CD14-positive monocyte (primary cell): ENCODE measurements at regions not wholly inside any gene's neighbourhood (a gene's known extent, or its start where the extent isn't known, plus 50 kb on each side); places are given as distances from the start of the nearest gene placed in this dataset.

ENCODE experiments used
- DNase-seq, 3 donors: peaks; one replicate each; pipeline ENCODE4 v3.0.0-alpha.2; 2011 to 2022
- H2AFZ ChIP-seq: 2 replicates; pipeline ENCODE4 v1.6.0; 2012; ENCODE audit warnings: mild to moderate bottlenecking, low read depth, low read length, inconsistent platforms; ENCODE audit not compliant: insufficient read depth, poor library complexity, severe bottlenecking
- H3K27ac ChIP-seq, 2 donors: 1 replicate in 1 of 2; 2 replicates in 1 of 2; pipeline ENCODE4 v1.5.1; 2012 to 2013; ENCODE audit warnings: low read length in 2 of 2, control low read depth in 1 of 2, inconsistent platforms in 1 of 2, low read depth in 1 of 2, mild to moderate bottlenecking in 1 of 2
- H3K27me3 ChIP-seq, 2 donors: one replicate each; pipeline versions ENCODE4 v1.6.0 to v1.6.1; 2011 to 2013; ENCODE audit warnings: low read length in 2 of 2; ENCODE audit not compliant: control insufficient read depth in 2 of 2, insufficient read depth in 2 of 2
- H3K36me3 ChIP-seq, 2 donors: replicated peaks in 1 of 2; 1 replicate in 1 of 2; 2 replicates in 1 of 2; pipeline versions ENCODE4 v1.5.1 to v1.6.1; 2012 to 2013; ENCODE audit warnings: low read length in 2 of 2, control low read depth in 1 of 2, inconsistent platforms in 1 of 2, mild to moderate bottlenecking in 1 of 2; ENCODE audit not compliant: insufficient read depth in 2 of 2, control insufficient read depth in 1 of 2
- H3K4me1 ChIP-seq, 2 donors: 1 replicate in 1 of 2; 2 replicates in 1 of 2; pipeline versions ENCODE4 v1.5.1 to v1.6.1; 2012 to 2013; ENCODE audit warnings: low read length in 2 of 2, control low read depth in 1 of 2, inconsistent platforms in 1 of 2, mild to moderate bottlenecking in 1 of 2, moderate library complexity in 1 of 2; ENCODE audit not compliant: insufficient read depth in 2 of 2, control insufficient read depth in 1 of 2
- H3K4me2 ChIP-seq: replicated peaks from 2 replicates; pipeline ENCODE3; 2012; ENCODE audit warnings: low read length, moderate library complexity, mild to moderate bottlenecking; ENCODE audit not compliant: poor library complexity, severe bottlenecking; ENCODE audit errors: extremely low read depth
- H3K4me3 ChIP-seq, 3 experiments: fragments of 200-600 bp in 1 of 3; sonication (generic) in 1 of 3; replicated peaks in 1 of 3; 1 replicate in 2 of 3; 2 replicates in 1 of 3; pipeline ENCODE4 v1.5.1; 2011 to 2013; ENCODE audit warnings: low read length in 3 of 3, mild to moderate bottlenecking in 3 of 3, control low read depth in 2 of 3, low read depth in 2 of 3, inconsistent platforms in 1 of 3, moderate library complexity in 1 of 3
- H3K79me2 ChIP-seq: 2 replicates; pipeline ENCODE4 v1.6.0; 2012; ENCODE audit warnings: mild to moderate bottlenecking, control low read depth, inconsistent platforms, low read length, moderate library complexity; ENCODE audit not compliant: insufficient read depth
- H3K9ac ChIP-seq: 2 replicates; pipeline ENCODE4 v1.6.0; 2017; ENCODE audit warnings: low read length, mild to moderate bottlenecking; ENCODE audit not compliant: insufficient read depth, poor library complexity, severe bottlenecking
- H3K9me3 ChIP-seq, 2 donors: replicated peaks in 1 of 2; 1 replicate in 1 of 2; 2 replicates in 1 of 2; pipeline versions ENCODE4 v1.5.1 to v1.6.1; 2012 to 2013; ENCODE audit warnings: low read length in 2 of 2, control low read depth in 1 of 2; ENCODE audit not compliant: control insufficient read depth in 1 of 2, insufficient read depth in 1 of 2
- H4K20me1 ChIP-seq: 2 replicates; pipeline ENCODE4 v1.6.0; 2012; ENCODE audit warnings: mild to moderate bottlenecking, low read length, control low read depth, moderate library complexity; ENCODE audit not compliant: insufficient read depth
- H3K27ac Mint-ChIP-seq, 7 donors: one replicate each; pipeline ENCODE4 v1.8.0; 2020; ENCODE audit warnings: mild to moderate bottlenecking in 7 of 7, mixed read lengths in 7 of 7, moderate library complexity in 6 of 7, inconsistent platforms in 2 of 7
- H3K27me3 Mint-ChIP-seq, 3 donors: one replicate each; pipeline ENCODE4 v1.8.0; 2021 to 2022; ENCODE audit warnings: low read depth in 3 of 3, mild to moderate bottlenecking in 3 of 3, mixed read lengths in 3 of 3, moderate library complexity in 3 of 3, inconsistent platforms in 1 of 3
- H3K36me3 Mint-ChIP-seq, 2 donors: one replicate each; pipeline ENCODE4 v1.8.0; 2020; ENCODE audit warnings: mixed read lengths in 2 of 2, inconsistent platforms in 1 of 2, mild to moderate bottlenecking in 1 of 2
- H3K4me1 Mint-ChIP-seq: one replicate; pipeline ENCODE4 v1.8.0; 2020; ENCODE audit warnings: mild to moderate bottlenecking, mixed read lengths
- H3K4me3 Mint-ChIP-seq, 2 donors: one replicate each; pipeline ENCODE4 v1.8.0; 2020; ENCODE audit warnings: mild to moderate bottlenecking in 2 of 2, mixed read lengths in 2 of 2, moderate library complexity in 1 of 2
- H3K9me3 Mint-ChIP-seq, 7 donors: one replicate each; pipeline ENCODE4 v1.8.0; 2020 to 2022; ENCODE audit warnings: mixed read lengths in 7 of 7, mild to moderate bottlenecking in 6 of 7, moderate library complexity in 6 of 7, inconsistent platforms in 2 of 7
- CTCF ChIP-seq: fragments of 200-600 bp; IDR thresholded peaks from one replicate; pipeline ENCODE4 v1.8.0; 2022; ENCODE audit warnings: antibody characterized with exemption, mild to moderate bottlenecking
- WGBS: methylation state at CpG from one replicate; pipeline ENCODE4 v1.1.5; 2013; ENCODE audit warnings: missing lambda C conversion rate; ENCODE audit not compliant: insufficient coverage; 5-methylcytosine and 5-hydroxymethylcytosine counted together
- intact Hi-C, 2 donors: fragments of 100-400 bp; cut with micrococcal nuclease; formaldehyde crosslinking; loops; one replicate each; pipeline versions ENCODE4 v1.15.0 to v1.15.1; 2023

- Histone ChIP-seq H3K4me1 (no peaks in the 10 kb centered on the region), H3K4me2 (no peak overlapping the region), H3K9ac (no peak overlapping the region), H3K4me3 (no peak overlapping the region), H4K20me1 (no peaks in the 10 kb centered on the region), H3K36me3 (no peaks in the 10 kb centered on the region), H3K79me2 (no peaks in the 10 kb centered on the region), H3K27me3 (no peaks in the 10 kb centered on the region), H3K9me3 (no peaks in the 10 kb centered on the region), H2AFZ (no peak overlapping the region), H3K27ac (no peak overlapping the region)
- Mint-ChIP-seq H3K4me3 (no peak overlapping the region), H3K36me3 (no peaks in the 10 kb centered on the region), H3K27me3 (peaks cover 0 to 2% (median 0%) of the 10 kb centered on the region in 3 donors), H3K4me1 (peaks cover 4% of the 10 kb centered on the region), H3K27ac (no peak overlapping the region), H3K9me3 (peaks cover 0 to 10% (median 2%) of the 10 kb centered on the region in 7 donors)
- no peak for TF ChIP-seq CTCF
- 95% methylated on average over 4 of the region's 6 CpGs for WGBS
- no peak for DNase-seq
- intact Hi-C loops = no loop called here
These were observed 78.8 kb upstream of the ANKFN1 start for GRCh38 chr17:56074361-56074890.

GRCh38 chr17:56076980-56077379 is 76.3 kb upstream of the ANKFN1 start:
- H3K79me2 ChIP-seq = no peaks in the 10 kb centered on the region
- no peak overlapping the region for H3K27ac Mint-ChIP-seq
- H3K4me1 Mint-ChIP-seq = no peaks in the 10 kb centered on the region
- H3K9me3 Mint-ChIP-seq = peaks cover 0 to 10% (median 2%) of the 10 kb centered on the region in 7 donors
- H3K36me3 Mint-ChIP-seq = no peaks in the 10 kb centered on the region
- no peaks in the 10 kb centered on the region for H3K36me3 ChIP-seq
- no peaks in the 10 kb centered on the region for H3K9me3 ChIP-seq
- H3K9ac ChIP-seq = no peak overlapping the region
- peaks cover 0 to 5% (median 3%) of the 10 kb centered on the region in 3 donors for H3K27me3 Mint-ChIP-seq
- H3K27ac ChIP-seq = no peak overlapping the region
- no peaks in the 10 kb centered on the region for H3K4me1 ChIP-seq
- H3K27me3 ChIP-seq = no peaks in the 10 kb centered on the region
- H3K4me3 Mint-ChIP-seq = no peak overlapping the region
- no peak overlapping the region for H3K4me3 ChIP-seq
- no peak for TF ChIP-seq CTCF
- no peaks in the 10 kb centered on the region for H4K20me1 ChIP-seq
- intact Hi-C loops = no loop called here
- no peak for DNase-seq
- H2AFZ ChIP-seq = no peak overlapping the region
- no peak overlapping the region for H3K4me2 ChIP-seq
